Esophagus muscularis mucosa (tissue), 4 donors: ENCODE measurements at regions not wholly inside any gene's neighbourhood (a gene's known extent, or its start where the extent isn't known, plus 50 kb on each side); places are given as distances from the start of the nearest gene placed in this dataset.

Source experiments
- DNase-seq: peaks from one replicate; pipeline ENCODE4 v3.0.0-alpha.2; 2017; ENCODE audit errors: extremely low spot score
- H3K27ac ChIP-seq, 4 donors: fragments of 200-600 bp; sonication (generic); replicated peaks in 1 of 4; 1 replicate in 3 of 4; 2 replicates in 1 of 4; pipeline ENCODE4 v1.5.1; 2016 to 2019; ENCODE audit warnings: mild to moderate bottlenecking in 1 of 4
- H3K27me3 ChIP-seq, 4 donors: fragments of 200-600 bp; sonication (generic); one replicate each; pipeline versions ENCODE4 v1.5.1 to v1.6.0; 2016 to 2019
- H3K36me3 ChIP-seq, 4 donors: fragments of 200-600 bp; sonication (generic); one replicate each; pipeline ENCODE4 v1.5.1; 2016 to 2019
- H3K4me1 ChIP-seq, 4 donors: fragments of 200-600 bp; sonication (generic); one replicate each; pipeline ENCODE4 v1.5.1; 2016 to 2019
- H3K4me3 ChIP-seq, 4 donors: fragments of 200-600 bp; sonication (generic); 1 replicate in 2 of 4; 2 replicates in 2 of 4; pipeline ENCODE4 v1.5.1; 2016 to 2019; ENCODE audit warnings: mild to moderate bottlenecking in 4 of 4, moderate library complexity in 1 of 4
- H3K9me3 ChIP-seq, 4 donors: fragments of 200-600 bp; sonication (generic); 1 replicate in 3 of 4; 2 replicates in 1 of 4; pipeline ENCODE4 v1.5.1; 2016 to 2019
- EP300 ChIP-seq: sonication (generic); formaldehyde crosslinking; IDR thresholded peaks from one replicate; pipeline ENCODE4 v1.6.1; 2017; ENCODE audit warnings: antibody characterized with exemption
- POLR2A ChIP-seq: fragments of 450-650 bp; IDR thresholded peaks from one replicate; pipeline ENCODE4 v1.6.1; 2017; ENCODE audit warnings: antibody characterized with exemption, moderate library complexity, mild to moderate bottlenecking, low read depth
- POLR2AphosphoS5 ChIP-seq, 2 donors: sonication (generic); formaldehyde crosslinking; IDR thresholded peaks; one replicate each; pipeline ENCODE4 v1.6.1; 2017; ENCODE audit warnings: antibody characterized with exemption in 2 of 2
- WGBS: methylation state at CpG from one replicate; pipeline ENCODE4 v1.1.5; 2018; 5-methylcytosine and 5-hydroxymethylcytosine counted together
- intact Hi-C: fragments of 100-400 bp; cut with DNase I; formaldehyde crosslinking; loops from one replicate; pipeline ENCODE4 v1.15.1; 2023
- TF ChIP-seq, protein P1 (sequence below), 3 experiments: fragments of 200-600 bp in 2 of 3; fragments of 450-650 bp in 1 of 3; sonication (generic) in 2 of 3; IDR thresholded peaks; one replicate each; pipeline ENCODE4 v1.5.1; 2017 to 2019; ENCODE audit warnings: antibody characterized with exemption in 3 of 3, mild to moderate bottlenecking in 2 of 3, moderate library complexity in 1 of 3

DNA sequence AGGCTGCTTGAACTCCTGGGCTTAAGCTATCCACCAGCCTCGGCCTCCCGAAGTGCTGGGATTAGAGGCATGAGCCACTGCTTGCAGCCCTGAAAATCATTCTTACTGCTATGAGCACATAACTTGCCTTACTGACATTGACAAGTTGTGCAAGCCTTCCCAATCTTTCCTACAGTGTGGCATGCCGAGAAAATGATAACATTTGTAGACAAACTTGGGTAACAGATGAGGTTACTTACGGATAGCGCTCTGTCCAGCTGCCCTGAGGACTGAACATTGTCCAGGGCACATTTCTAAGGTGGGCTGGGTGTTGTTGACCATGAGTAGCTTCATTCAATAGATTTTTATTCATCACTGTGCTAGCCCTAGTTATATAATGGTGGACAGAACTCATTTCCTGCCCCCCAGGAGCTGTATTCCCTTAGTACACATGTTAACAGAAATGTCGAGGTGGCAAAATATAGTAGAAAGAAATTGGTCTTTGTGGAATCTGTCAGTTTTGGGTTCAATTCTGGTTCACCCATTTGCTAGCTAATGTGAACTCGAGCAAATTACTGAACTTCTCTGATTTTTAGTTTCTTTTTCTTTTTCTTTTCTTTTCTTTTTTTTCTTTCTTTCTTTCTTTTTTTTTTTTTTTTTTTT, 118.4 kb upstream of the AKIRIN2 start:
- Histone ChIP-seq H3K27ac (no peak overlapping the region), H3K9me3 (no peaks in the 10 kb centered on the region), H3K27me3 (no peaks in the 10 kb centered on the region), H3K36me3 (no peaks in the 10 kb centered on the region), H3K4me3 (no peak overlapping the region), H3K4me1 (no peaks in the 10 kb centered on the region)
- WGBS, result 95% methylated on average over 7 of the region's 7 CpGs
- no peak for TF ChIP-seq POLR2A
- TF ChIP-seq, protein P1, sequence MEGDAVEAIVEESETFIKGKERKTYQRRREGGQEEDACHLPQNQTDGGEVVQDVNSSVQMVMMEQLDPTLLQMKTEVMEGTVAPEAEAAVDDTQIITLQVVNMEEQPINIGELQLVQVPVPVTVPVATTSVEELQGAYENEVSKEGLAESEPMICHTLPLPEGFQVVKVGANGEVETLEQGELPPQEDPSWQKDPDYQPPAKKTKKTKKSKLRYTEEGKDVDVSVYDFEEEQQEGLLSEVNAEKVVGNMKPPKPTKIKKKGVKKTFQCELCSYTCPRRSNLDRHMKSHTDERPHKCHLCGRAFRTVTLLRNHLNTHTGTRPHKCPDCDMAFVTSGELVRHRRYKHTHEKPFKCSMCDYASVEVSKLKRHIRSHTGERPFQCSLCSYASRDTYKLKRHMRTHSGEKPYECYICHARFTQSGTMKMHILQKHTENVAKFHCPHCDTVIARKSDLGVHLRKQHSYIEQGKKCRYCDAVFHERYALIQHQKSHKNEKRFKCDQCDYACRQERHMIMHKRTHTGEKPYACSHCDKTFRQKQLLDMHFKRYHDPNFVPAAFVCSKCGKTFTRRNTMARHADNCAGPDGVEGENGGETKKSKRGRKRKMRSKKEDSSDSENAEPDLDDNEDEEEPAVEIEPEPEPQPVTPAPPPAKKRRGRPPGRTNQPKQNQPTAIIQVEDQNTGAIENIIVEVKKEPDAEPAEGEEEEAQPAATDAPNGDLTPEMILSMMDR (IDR thresholded peaks at IDR 0.05), result no peak
- no peak for DNase-seq
- intact Hi-C loops, result no loop called here

DNA sequence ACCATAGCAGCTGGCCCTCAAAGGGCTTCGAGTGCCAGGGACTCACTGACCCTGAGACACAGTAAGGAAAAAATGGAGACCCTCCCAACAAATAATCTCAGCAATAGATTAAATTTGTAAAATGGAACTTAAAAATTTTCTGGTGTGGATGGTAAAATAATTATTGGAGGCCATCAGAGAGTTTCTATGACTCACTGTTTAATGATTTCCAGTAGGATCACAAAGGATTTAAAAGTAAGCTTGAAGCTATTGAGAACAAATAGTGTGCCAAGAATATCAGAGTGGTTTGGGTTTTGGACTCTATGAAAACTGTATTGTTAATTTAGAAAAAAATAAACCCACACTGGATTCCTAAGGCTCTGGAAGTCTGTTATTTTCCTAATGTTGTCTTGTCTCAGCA, 115.2 kb upstream of the AKIRIN2 start:
- intact Hi-C loops, result no loop called here
- 58% methylated on average over 1 of the region's 1 CpG for WGBS
- TF ChIP-seq, protein P1 (IDR thresholded peaks at IDR 0.05), result no peak
- no peak for TF ChIP-seq POLR2AphosphoS5 (IDR thresholded peaks at IDR 0.05)
- TF ChIP-seq POLR2A, result no peak
- TF ChIP-seq EP300, result no peak

DNA sequence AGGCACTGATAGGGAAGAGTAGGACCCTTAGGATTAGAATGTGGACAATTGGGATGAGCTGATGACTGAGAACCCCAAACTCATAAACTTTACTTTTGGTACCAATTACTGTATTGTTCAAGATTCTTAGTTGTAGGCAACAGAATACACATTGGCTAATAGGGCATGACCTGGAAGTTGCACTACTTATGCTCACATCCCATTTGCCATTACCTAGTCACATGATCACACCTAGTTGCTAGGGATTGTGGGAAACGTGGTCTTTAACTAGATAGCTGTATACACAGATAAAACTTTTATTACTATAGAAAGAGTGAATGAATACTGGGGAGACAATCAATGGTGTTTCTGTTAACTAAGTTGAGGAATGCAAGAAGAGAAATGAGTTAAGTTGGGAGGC, 113.4 kb upstream of the AKIRIN2 start:
- WGBS, result 82% methylated on average over 1 of the region's 1 CpG
- intact Hi-C loops, result no loop called here
- no peaks in the 10 kb centered on the region for H3K27me3 ChIP-seq
- no peak for DNase-seq
- H3K4me3 ChIP-seq, result no peak overlapping the region
- no peak overlapping the region for H3K27ac ChIP-seq
- H3K9me3 ChIP-seq, result no peaks in the 10 kb centered on the region
- H3K36me3 ChIP-seq, result no peaks in the 10 kb centered on the region
- TF ChIP-seq POLR2A, result no peak
- TF ChIP-seq POLR2AphosphoS5 (IDR thresholded peaks at IDR 0.05), result no peak
- TF ChIP-seq, protein P1 (IDR thresholded peaks at IDR 0.05), result no peak
- no peak for TF ChIP-seq EP300
- H3K4me1 ChIP-seq, result no peaks in the 10 kb centered on the region

More for the DNA sequence above, 115.2 kb upstream of the AKIRIN2 start:
- Histone ChIP-seq H3K4me3 (no peak overlapping the region), H3K36me3 (no peaks in the 10 kb centered on the region), H3K27me3 (no peaks in the 10 kb centered on the region), H3K4me1 (no peaks in the 10 kb centered on the region), H3K27ac (no peak overlapping the region), H3K9me3 (no peaks in the 10 kb centered on the region)
- no peak for DNase-seq

DNA sequence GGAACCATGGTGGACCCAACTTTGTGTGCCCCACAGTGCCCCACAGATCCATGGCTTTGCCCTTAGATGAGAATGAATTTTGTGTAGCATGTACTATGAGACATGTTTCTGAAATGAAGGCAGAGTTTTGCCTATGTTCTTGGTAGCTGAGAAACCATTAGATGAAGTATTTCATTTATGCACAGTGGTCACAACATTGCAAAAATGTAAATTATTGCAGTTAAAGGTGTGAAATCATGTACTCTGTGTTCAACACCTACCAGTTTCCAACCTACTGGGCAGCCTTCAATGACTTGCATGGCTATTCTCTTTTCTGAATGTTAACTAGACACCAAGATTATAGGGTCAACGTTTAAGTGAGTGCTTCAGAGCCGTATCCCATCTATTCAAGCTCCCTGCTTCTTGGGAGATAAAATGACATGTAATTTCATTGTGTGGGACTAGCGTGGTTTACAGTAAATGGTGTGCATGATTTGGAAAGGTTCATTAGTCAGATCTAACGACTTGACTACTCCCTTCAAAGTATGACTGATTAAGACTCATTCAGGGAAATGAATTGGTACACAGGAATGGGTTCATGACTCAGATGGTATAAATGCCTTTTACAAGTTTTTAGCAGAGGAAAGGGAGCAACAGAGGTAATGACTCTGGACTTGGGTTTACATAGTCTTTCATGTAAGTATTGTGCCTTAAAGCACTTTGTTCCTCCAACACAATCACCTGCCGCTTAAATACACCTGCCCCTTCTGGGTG, 106.1 kb upstream of the AKIRIN2 start:
- no peak for DNase-seq
- no peaks in the 10 kb centered on the region for H3K9me3 ChIP-seq
- H3K4me3 ChIP-seq, result no peak overlapping the region
- H3K27ac ChIP-seq, result no peak overlapping the region
- no peaks in the 10 kb centered on the region for H3K36me3 ChIP-seq
- WGBS, result 81% methylated on average over 5 of the region's 5 CpGs
- H3K4me1 ChIP-seq, result no peaks in the 10 kb centered on the region
- intact Hi-C loops, result no loop called here
- TF ChIP-seq, protein P1 (IDR thresholded peaks at IDR 0.05), result no peak
- TF ChIP-seq POLR2A (no peak), EP300 (no peak), POLR2AphosphoS5 (IDR thresholded peaks at IDR 0.05) (no peak)
- no peaks in the 10 kb centered on the region for H3K27me3 ChIP-seq
